Left lung (tissue), 4 donors: ENCODE measurements at regions not wholly inside any gene's neighbourhood (a gene's known extent, or its start where the extent isn't known, plus 50 kb on each side); places are given as distances from the start of the nearest gene placed in this dataset.

ENCODE experiments used
- ATAC-seq: fragments of 200-7000 bp; cut with Tn5 transposase; one replicate; pipeline ENCODE4 v1.9.1; 2020; ENCODE audit warnings: moderate library complexity
- DNase-seq, 4 donors: peaks; one replicate each; pipeline ENCODE4 v3.0.0-alpha.2; 2013 to 2020
- H3K27ac ChIP-seq, 2 donors: fragments of 200-600 bp; sonication (generic) in 1 of 2; one replicate each; pipeline versions ENCODE4 v1.5.0 to v1.8.0; 2020 to 2021
- H3K27me3 ChIP-seq, 2 donors: fragments of 200-600 bp; sonication (generic) in 1 of 2; one replicate each; pipeline versions ENCODE4 v1.5.0 to v1.8.0; 2020 to 2021
- H3K36me3 ChIP-seq, 2 donors: fragments of 200-600 bp; sonication (generic) in 1 of 2; one replicate each; pipeline versions ENCODE4 v1.5.0 to v1.8.0; 2020 to 2021
- H3K4me1 ChIP-seq, 2 donors: fragments of 200-600 bp; one replicate each; pipeline ENCODE4 v1.8.0; 2021
- H3K4me3 ChIP-seq, 2 donors: fragments of 200-600 bp; sonication (generic) in 1 of 2; one replicate each; pipeline versions ENCODE4 v1.5.0 to v1.8.0; 2020 to 2021; ENCODE audit warnings: mild to moderate bottlenecking in 1 of 2
- H3K9me3 ChIP-seq, 2 donors: fragments of 200-600 bp; sonication (generic) in 1 of 2; one replicate each; pipeline versions ENCODE4 v1.5.0 to v1.8.0; 2020 to 2021
- intact Hi-C, 2 donors: fragments of 100-400 bp; cut with DNase I; formaldehyde crosslinking; loops; one replicate each; pipeline versions ENCODE4 v1.11.2 to v1.14.2; 2022
- TF ChIP-seq, protein P1 (sequence below), 2 donors: fragments of 200-600 bp; sonication (generic) in 1 of 2; IDR thresholded peaks; one replicate each; pipeline versions ENCODE4 v1.5.0 to v1.8.0; 2021; ENCODE audit warnings: antibody characterized with exemption in 2 of 2
- donor health status: DM: no; HTN: yes; CAD: no.
- donor health status: DM: no; HTN: no; CAD: no.

DNA sequence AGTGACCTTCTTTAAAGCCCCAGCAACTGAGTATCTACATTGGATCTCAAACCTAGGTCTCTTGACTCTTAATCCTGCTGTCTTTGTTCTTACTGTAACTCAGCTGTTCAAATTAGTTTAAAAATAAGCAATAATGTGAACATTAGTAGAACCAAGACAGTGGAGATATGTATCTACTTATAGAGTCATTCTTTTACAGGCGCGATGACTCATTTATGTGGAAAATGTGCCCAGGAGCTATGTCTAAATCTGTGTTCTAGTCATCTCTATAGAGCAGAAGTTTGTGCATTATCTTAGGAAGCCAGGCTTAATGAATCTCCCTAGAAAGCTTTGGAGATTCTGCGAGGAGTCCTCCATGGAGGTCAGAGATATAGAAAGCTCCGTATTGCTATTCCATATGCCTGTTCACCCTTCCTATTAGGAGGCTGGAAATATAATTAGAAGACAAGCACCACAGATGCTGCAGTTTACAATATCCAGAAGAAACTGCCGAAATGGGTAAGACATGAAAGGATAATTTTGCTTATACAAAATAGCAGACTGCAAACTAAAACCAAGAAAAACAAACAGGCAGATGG, 211.6 kb downstream of the TRIB2 start:
- Histone ChIP-seq H3K9me3 (no peaks in the 10 kb centered on the region), H3K27me3 (no peaks in the 10 kb centered on the region), H3K4me3 (no peak overlapping the region), H3K27ac (no peak overlapping the region), H3K36me3 (no peaks in the 10 kb centered on the region), H3K4me1 (no peaks in the 10 kb centered on the region)
- TF ChIP-seq, protein P1, sequence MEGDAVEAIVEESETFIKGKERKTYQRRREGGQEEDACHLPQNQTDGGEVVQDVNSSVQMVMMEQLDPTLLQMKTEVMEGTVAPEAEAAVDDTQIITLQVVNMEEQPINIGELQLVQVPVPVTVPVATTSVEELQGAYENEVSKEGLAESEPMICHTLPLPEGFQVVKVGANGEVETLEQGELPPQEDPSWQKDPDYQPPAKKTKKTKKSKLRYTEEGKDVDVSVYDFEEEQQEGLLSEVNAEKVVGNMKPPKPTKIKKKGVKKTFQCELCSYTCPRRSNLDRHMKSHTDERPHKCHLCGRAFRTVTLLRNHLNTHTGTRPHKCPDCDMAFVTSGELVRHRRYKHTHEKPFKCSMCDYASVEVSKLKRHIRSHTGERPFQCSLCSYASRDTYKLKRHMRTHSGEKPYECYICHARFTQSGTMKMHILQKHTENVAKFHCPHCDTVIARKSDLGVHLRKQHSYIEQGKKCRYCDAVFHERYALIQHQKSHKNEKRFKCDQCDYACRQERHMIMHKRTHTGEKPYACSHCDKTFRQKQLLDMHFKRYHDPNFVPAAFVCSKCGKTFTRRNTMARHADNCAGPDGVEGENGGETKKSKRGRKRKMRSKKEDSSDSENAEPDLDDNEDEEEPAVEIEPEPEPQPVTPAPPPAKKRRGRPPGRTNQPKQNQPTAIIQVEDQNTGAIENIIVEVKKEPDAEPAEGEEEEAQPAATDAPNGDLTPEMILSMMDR (IDR thresholded peaks at IDR 0.05), result no peak
- intact Hi-C loops, result no loop called here
- DNase-seq (no peak), ATAC-seq (no peak)

DNA sequence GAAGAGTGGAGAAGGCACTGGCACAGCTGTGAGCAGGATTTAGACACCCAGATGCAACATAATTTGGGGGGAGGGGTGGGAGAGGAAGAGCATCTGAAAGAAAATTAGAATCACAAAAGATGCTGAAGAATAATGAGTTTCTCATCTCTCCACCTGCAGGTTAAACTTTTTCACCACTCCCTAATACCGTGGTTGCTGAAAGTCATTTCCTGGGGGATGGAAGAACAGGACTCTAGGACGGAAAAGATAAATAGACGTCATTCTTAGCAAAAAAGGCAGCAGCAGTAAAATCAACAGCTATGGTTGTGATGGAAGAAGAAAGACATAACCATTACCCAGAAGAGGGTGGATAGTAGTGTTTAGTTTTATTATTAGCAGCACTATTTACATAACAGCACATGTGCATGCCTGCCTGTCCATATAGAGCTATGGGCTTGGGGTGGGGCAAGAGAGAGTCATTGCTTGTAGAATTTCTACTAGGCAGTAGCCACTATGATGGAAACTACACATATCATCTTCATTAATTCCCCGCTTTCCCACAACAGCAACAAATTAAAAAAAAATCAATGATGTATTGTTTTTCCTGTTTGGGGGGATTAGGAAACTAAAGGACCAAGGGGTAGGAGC, 212.2 kb downstream of the TRIB2 start:
- Histone ChIP-seq H3K9me3 (no peaks in the 10 kb centered on the region), H3K27me3 (no peaks in the 10 kb centered on the region), H3K27ac (no peak overlapping the region), H3K4me1 (no peaks in the 10 kb centered on the region), H3K4me3 (no peak overlapping the region), H3K36me3 (no peaks in the 10 kb centered on the region)
- TF ChIP-seq, protein P1 (IDR thresholded peaks at IDR 0.05), result no peak
- DNase-seq (no peak), ATAC-seq (no peak)
- intact Hi-C loops, result no loop called here

DNA sequence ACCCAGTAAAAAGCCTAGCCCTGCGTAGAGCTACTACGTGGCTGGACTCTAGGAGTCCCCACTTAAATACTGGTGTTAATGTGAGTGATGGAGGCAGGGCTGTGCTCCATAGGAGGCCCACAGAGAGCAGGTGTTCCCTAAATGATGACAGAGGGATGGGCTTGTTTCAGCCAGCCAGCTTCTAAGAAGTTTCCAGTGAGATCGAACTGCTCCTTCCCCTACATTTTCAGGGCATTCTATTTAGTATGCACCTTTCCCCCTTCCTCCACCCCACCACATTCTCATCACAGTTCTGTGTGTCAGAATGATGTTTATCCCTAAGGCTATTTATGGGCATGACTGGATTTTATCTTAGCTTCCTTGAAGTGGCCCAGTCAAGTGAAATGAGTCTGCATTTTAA, 213.0 kb downstream of the TRIB2 start:
- H3K9me3 ChIP-seq, result no peaks in the 10 kb centered on the region
- intact Hi-C loops, result no loop called here
- DNase-seq (no peak), ATAC-seq (no peak)
- TF ChIP-seq, protein P1 (IDR thresholded peaks at IDR 0.05), result no peak
- no peaks in the 10 kb centered on the region for H3K4me1 ChIP-seq
- H3K4me3 ChIP-seq, result no peak overlapping the region
- H3K27me3 ChIP-seq, result no peaks in the 10 kb centered on the region
- no peak overlapping the region for H3K27ac ChIP-seq
- H3K36me3 ChIP-seq, result no peaks in the 10 kb centered on the region

DNA sequence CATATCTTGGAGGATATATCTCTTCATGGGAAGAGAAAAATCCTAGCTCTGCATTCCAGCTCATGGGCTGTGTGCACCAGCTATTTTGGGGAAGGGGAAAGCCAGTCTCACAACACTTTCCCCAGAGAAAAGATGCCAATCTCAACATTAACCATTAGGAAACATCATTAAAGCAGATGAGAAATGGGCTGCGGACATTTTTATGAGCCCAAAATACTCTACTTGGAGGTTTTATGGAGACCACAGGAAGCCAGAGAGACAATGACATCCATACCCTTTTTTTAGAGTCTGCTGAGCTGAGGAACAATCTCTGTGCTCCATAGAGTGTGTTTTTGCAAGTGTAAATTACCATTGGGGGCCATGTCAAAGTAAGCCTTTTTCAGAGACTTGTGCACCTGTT, 213.7 kb downstream of the TRIB2 start:
- TF ChIP-seq, protein P1 (IDR thresholded peaks at IDR 0.05), result no peak
- ATAC-seq (no peak), DNase-seq (no peak)
- no peak overlapping the region for H3K27ac ChIP-seq
- no peaks in the 10 kb centered on the region for H3K9me3 ChIP-seq
- H3K4me1 ChIP-seq, result no peaks in the 10 kb centered on the region
- H3K36me3 ChIP-seq, result no peaks in the 10 kb centered on the region
- intact Hi-C loops, result no loop called here
- H3K27me3 ChIP-seq, result no peaks in the 10 kb centered on the region
- H3K4me3 ChIP-seq, result no peak overlapping the region

DNA sequence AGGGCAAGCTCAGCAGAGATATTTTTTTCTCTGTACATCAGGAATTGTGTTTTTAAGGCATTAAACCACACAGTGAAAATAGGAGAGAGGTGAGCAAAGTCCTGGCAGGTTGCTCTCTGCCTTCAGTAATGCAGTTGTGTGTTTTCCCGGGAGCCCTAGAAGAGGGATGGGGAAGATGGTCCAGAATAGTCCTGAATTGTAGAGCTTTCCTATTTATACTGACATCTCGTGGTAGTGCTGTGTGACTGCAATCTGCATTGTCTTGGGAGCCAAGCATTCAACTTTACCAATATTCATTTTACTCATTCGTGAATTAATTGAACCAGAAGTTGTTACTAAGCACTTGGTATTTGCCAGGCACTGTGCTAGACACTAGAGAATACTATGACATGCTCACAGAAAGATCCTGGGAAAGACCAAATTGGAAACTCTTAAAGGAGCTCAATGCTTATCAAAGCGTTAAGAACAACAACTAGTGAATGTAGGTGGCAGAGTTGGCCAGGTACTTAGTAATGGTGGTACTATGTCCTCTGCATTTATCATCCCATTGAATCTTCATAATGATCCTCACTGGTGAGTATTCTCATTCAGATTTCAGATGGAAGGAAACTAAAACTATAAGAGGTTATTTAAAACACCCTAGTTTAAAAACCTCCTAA, 214.6 kb downstream of the TRIB2 start:
- no peaks in the 10 kb centered on the region for H3K9me3 ChIP-seq
- ATAC-seq (peak; percentile 96), DNase-seq (peak in 1 of 4 donors; percentile 41)
- no peak overlapping the region for H3K27ac ChIP-seq
- no peaks in the 10 kb centered on the region for H3K4me1 ChIP-seq
- no peak overlapping the region for H3K4me3 ChIP-seq
- intact Hi-C loops, result no loop called here
- TF ChIP-seq, protein P1 (IDR thresholded peaks at IDR 0.05), result peak; percentile 78 to 89
- no peaks in the 10 kb centered on the region for H3K27me3 ChIP-seq
- no peaks in the 10 kb centered on the region for H3K36me3 ChIP-seq
